Activated gamma-delta T cell treated with anti-CD3 and anti-CD28 coated beads, Interleukin-2, amount 50 U/mL, for 16 hours (primary cell): ENCODE measurements at regions not wholly inside any gene's neighbourhood (a gene's known extent, or its start where the extent isn't known, plus 50 kb on each side); places are given as distances from the start of the nearest gene placed in this dataset.

Source experiments
- DNase-seq: peaks from one replicate; pipeline ENCODE4 v3.0.0-alpha.2; 2020; ENCODE audit warnings: low read depth

- no peak for DNase-seq
Observed at GRCh38 chr2:217086718-217087117, 226.9 kb upstream of the TNP1 start.

- DNase-seq, result no peak
Observed at GRCh38 chr2:217086038-217086522, 226.2 kb upstream of the TNP1 start.

GRCh38 chr2:217085543-217085942, 225.7 kb upstream of the TNP1 start:
- DNase-seq, result no peak

GRCh38 chr2:217081799-217082198, 221.9 kb upstream of the TNP1 start:
- no peak for DNase-seq

GRCh38 chr2:217079165-217079564, 219.3 kb upstream of the TNP1 start:
- DNase-seq, result no peak

- DNase-seq, result no peak
Observed at GRCh38 chr2:217077831-217078407, 218.1 kb upstream of the TNP1 start.

- DNase-seq, result no peak
Observed at GRCh38 chr2:217076657-217077232, 216.9 kb upstream of the TNP1 start.

GRCh38 chr2:217076058-217076435, 216.2 kb upstream of the TNP1 start:
- DNase-seq, result no peak

GRCh38 chr2:217075268-217076057, 215.6 kb upstream of the TNP1 start:
- no peak for DNase-seq

GRCh38 chr2:217074576-217075255, 214.9 kb upstream of the TNP1 start:
- no peak for DNase-seq

GRCh38 chr2:217071416-217071815, 211.6 kb upstream of the TNP1 start:
- DNase-seq, result no peak

- DNase-seq, result no peak
Observed at GRCh38 chr2:217070611-217071010, 210.7 kb upstream of the TNP1 start.

GRCh38 chr2:217070043-217070430, 210.2 kb upstream of the TNP1 start:
- DNase-seq, result no peak

- no peak for DNase-seq
Observed at GRCh38 chr2:217069263-217070042, 209.6 kb upstream of the TNP1 start.

- DNase-seq, result no peak
Observed at GRCh38 chr2:217068677-217069250, 208.9 kb upstream of the TNP1 start.

- no peak for DNase-seq
Observed at GRCh38 chr2:217067787-217068186, 207.9 kb upstream of the TNP1 start.

GRCh38 chr2:217066510-217067270, 206.8 kb upstream of the TNP1 start:
- no peak for DNase-seq

- DNase-seq, result no peak
Observed at GRCh38 chr2:217065695-217066405, 206.0 kb upstream of the TNP1 start.

- no peak for DNase-seq
Observed at GRCh38 chr2:217065012-217065290, 205.1 kb upstream of the TNP1 start.

- no peak for DNase-seq
Observed at GRCh38 chr2:217064234-217065011, 204.6 kb upstream of the TNP1 start.
